Skeletal muscle satellite cell (primary cell): ENCODE measurements at regions not wholly inside any gene's neighbourhood (a gene's known extent, or its start where the extent isn't known, plus 50 kb on each side); places are given as distances from the start of the nearest gene placed in this dataset.

Source experiments
- H3K27me3 ChIP-seq: 2 replicates; pipeline ENCODE4 v1.7.0; 2013; ENCODE audit warnings: low read length; ENCODE audit not compliant: control insufficient read depth, insufficient read depth
- H3K36me3 ChIP-seq: 2 replicates; pipeline ENCODE4 v1.7.0; 2013; ENCODE audit warnings: mild to moderate bottlenecking, control low read depth, low read length; ENCODE audit not compliant: insufficient read depth
- H3K4me1 ChIP-seq: 2 replicates; pipeline ENCODE4 v1.7.0; 2013; ENCODE audit warnings: low read length; ENCODE audit not compliant: control insufficient read depth, insufficient read depth
- H3K4me2 ChIP-seq: 2 replicates; pipeline ENCODE4 v1.7.0; 2013; ENCODE audit warnings: mild to moderate bottlenecking, low read length
- H3K4me3 ChIP-seq: 2 replicates; pipeline ENCODE4 v1.7.0; 2013; ENCODE audit warnings: low read length
- H3K9ac ChIP-seq: 2 replicates; pipeline ENCODE4 v1.7.0; 2013; ENCODE audit warnings: mild to moderate bottlenecking, low read depth, low read length, moderate library complexity
- H3K9me3 ChIP-seq: replicated peaks from 2 replicates; pipeline ENCODE4 v1.7.0; 2013; ENCODE audit warnings: mild to moderate bottlenecking, control low read depth, low read length

- no peak overlapping the region for H3K9ac ChIP-seq
- H3K4me2 ChIP-seq, result no peak overlapping the region
- H3K27me3 ChIP-seq, result peaks cover 26% of the 10 kb centered on the region
- H3K36me3 ChIP-seq, result no peaks in the 10 kb centered on the region
- no peaks in the 10 kb centered on the region for H3K4me1 ChIP-seq
- H3K4me3 ChIP-seq, result no peak overlapping the region
- no peaks in the 10 kb centered on the region for H3K9me3 ChIP-seq
These were observed 498.5 kb downstream of the INSC start for GRCh38 chr11:15613251-15613650.

- Histone ChIP-seq H3K4me2 (no peak overlapping the region), H3K4me1 (no peaks in the 10 kb centered on the region), H3K27me3 (peaks cover 27% of the 10 kb centered on the region), H3K9me3 (no peaks in the 10 kb centered on the region), H3K36me3 (no peaks in the 10 kb centered on the region), H3K9ac (no peak overlapping the region), H3K4me3 (no peak overlapping the region)
These were observed 499.1 kb downstream of the INSC start for GRCh38 chr11:15613789-15614188.

GRCh38 chr11:15615398-15616096 lies 500.8 kb downstream of the INSC start:
- no peaks in the 10 kb centered on the region for H3K36me3 ChIP-seq
- peaks cover 26% of the 10 kb centered on the region for H3K27me3 ChIP-seq
- H3K4me1 ChIP-seq, result no peaks in the 10 kb centered on the region
- H3K9ac ChIP-seq, result no peak overlapping the region
- H3K4me3 ChIP-seq, result no peak overlapping the region
- no peaks in the 10 kb centered on the region for H3K9me3 ChIP-seq
- H3K4me2 ChIP-seq, result no peak overlapping the region

- H3K4me3 ChIP-seq, result no peak overlapping the region
- H3K27me3 ChIP-seq, result peaks cover 28% of the 10 kb centered on the region
- no peaks in the 10 kb centered on the region for H3K9me3 ChIP-seq
- H3K9ac ChIP-seq, result no peak overlapping the region
- H3K4me1 ChIP-seq, result no peaks in the 10 kb centered on the region
- H3K4me2 ChIP-seq, result no peak overlapping the region
- no peaks in the 10 kb centered on the region for H3K36me3 ChIP-seq
These were observed 501.7 kb downstream of the INSC start for GRCh38 chr11:15616130-15617105.

GRCh38 chr11:15617126-15617525 lies 502.4 kb downstream of the INSC start:
- no peak overlapping the region for H3K4me2 ChIP-seq
- no peaks in the 10 kb centered on the region for H3K36me3 ChIP-seq
- no peak overlapping the region for H3K4me3 ChIP-seq
- no peak overlapping the region for H3K9ac ChIP-seq
- no peaks in the 10 kb centered on the region for H3K4me1 ChIP-seq
- no peaks in the 10 kb centered on the region for H3K9me3 ChIP-seq
- H3K27me3 ChIP-seq, result peaks cover 26% of the 10 kb centered on the region

- Histone ChIP-seq H3K4me3 (no peak overlapping the region), H3K9me3 (no peaks in the 10 kb centered on the region), H3K36me3 (no peaks in the 10 kb centered on the region), H3K27me3 (peaks cover 29% of the 10 kb centered on the region), H3K4me2 (no peak overlapping the region), H3K4me1 (no peaks in the 10 kb centered on the region), H3K9ac (no peak overlapping the region)
These were observed 503.9 kb downstream of the INSC start for GRCh38 chr11:15618583-15619032.

- Histone ChIP-seq H3K27me3 (peaks cover 26% of the 10 kb centered on the region), H3K36me3 (no peaks in the 10 kb centered on the region), H3K9ac (no peak overlapping the region), H3K4me2 (no peak overlapping the region), H3K9me3 (no peaks in the 10 kb centered on the region), H3K4me3 (no peak overlapping the region), H3K4me1 (no peaks in the 10 kb centered on the region)
These were observed 506.8 kb downstream of the INSC start for GRCh38 chr11:15621565-15621964.

GRCh38 chr11:15622231-15622890 lies 507.6 kb downstream of the INSC start:
- no peaks in the 10 kb centered on the region for H3K36me3 ChIP-seq
- no peaks in the 10 kb centered on the region for H3K9me3 ChIP-seq
- peaks cover 26% of the 10 kb centered on the region for H3K27me3 ChIP-seq
- no peak overlapping the region for H3K4me3 ChIP-seq
- no peaks in the 10 kb centered on the region for H3K4me1 ChIP-seq
- no peak overlapping the region for H3K9ac ChIP-seq
- no peak overlapping the region for H3K4me2 ChIP-seq

- Histone ChIP-seq H3K4me3 (no peak overlapping the region), H3K27me3 (peaks cover 29% of the 10 kb centered on the region), H3K9me3 (no peaks in the 10 kb centered on the region), H3K4me1 (no peaks in the 10 kb centered on the region), H3K9ac (no peak overlapping the region), H3K4me2 (no peak overlapping the region), H3K36me3 (no peaks in the 10 kb centered on the region)
These were observed 510.0 kb downstream of the INSC start for GRCh38 chr11:15624701-15625100.

GRCh38 chr11:15625691-15626090 lies 511.0 kb downstream of the INSC start:
- no peak overlapping the region for H3K4me2 ChIP-seq
- peaks cover 28% of the 10 kb centered on the region for H3K27me3 ChIP-seq
- no peak overlapping the region for H3K4me3 ChIP-seq
- H3K36me3 ChIP-seq, result no peaks in the 10 kb centered on the region
- no peaks in the 10 kb centered on the region for H3K4me1 ChIP-seq
- H3K9ac ChIP-seq, result no peak overlapping the region
- H3K9me3 ChIP-seq, result no peaks in the 10 kb centered on the region

GRCh38 chr11:15627560-15627959 lies 512.8 kb downstream of the INSC start:
- H3K4me3 ChIP-seq, result no peak overlapping the region
- peaks cover 14% of the 10 kb centered on the region for H3K27me3 ChIP-seq
- no peak overlapping the region for H3K9ac ChIP-seq
- no peaks in the 10 kb centered on the region for H3K36me3 ChIP-seq
- no peak overlapping the region for H3K4me2 ChIP-seq
- no peaks in the 10 kb centered on the region for H3K4me1 ChIP-seq
- no peaks in the 10 kb centered on the region for H3K9me3 ChIP-seq
